ENCODE measurements at regions not wholly inside any gene's neighbourhood (a gene's known extent, or its start where the extent isn't known, plus 50 kb on each side); places are given as distances from the start of the nearest gene placed in this dataset.

- ChIA-PET POLR2A (ENCODE audit: unreplicated experiment) (no interaction called here), CTCF (no interaction called here)
- Histone ChIP-seq H3K4me1 (replicated peaks; ENCODE audit: insufficient read depth) (no peaks in the 10 kb centered on the region), H4K20me1 (ENCODE audit: insufficient read depth) (no peaks in the 10 kb centered on the region), H3K27ac (no peak overlapping the region), H3K9me3 (ENCODE audit: insufficient read depth, low read depth) (no peaks in the 10 kb centered on the region), H3K27me3 (ENCODE audit: insufficient read depth, low read depth) (peaks cover 83% of the 10 kb centered on the region), H3K4me2 (no peak overlapping the region), H3F3A (ENCODE audit: insufficient read depth, low read depth) (no peaks in the 10 kb centered on the region), H3K4me3 (no peak overlapping the region), H3K79me2 (ENCODE audit: low read depth) (no peaks in the 10 kb centered on the region), H3K36me3 (ENCODE audit: low read depth) (no peaks in the 10 kb centered on the region), H3K9me2 (ENCODE audit: insufficient read depth) (no peaks in the 10 kb centered on the region), H2AFZ (no peak overlapping the region)
- intact Hi-C loops (cut with micrococcal nuclease; ENCODE audit: unreplicated experiment): no loop called here
- DNase-seq: no peak
- no peak for TF ChIP-seq CTCF (conservative IDR thresholded peaks at IDR 0.05)
- no peak for TF ChIP-seq EZH2 (IDR thresholded peaks at IDR 0.05; ENCODE audit: low read depth)
- no TSS peak for BruUV-seq (replicated peaks)
Observed at GRCh38 chr14:104320611-104321086, 182.3 kb downstream of the KIF26A start.

DNA sequence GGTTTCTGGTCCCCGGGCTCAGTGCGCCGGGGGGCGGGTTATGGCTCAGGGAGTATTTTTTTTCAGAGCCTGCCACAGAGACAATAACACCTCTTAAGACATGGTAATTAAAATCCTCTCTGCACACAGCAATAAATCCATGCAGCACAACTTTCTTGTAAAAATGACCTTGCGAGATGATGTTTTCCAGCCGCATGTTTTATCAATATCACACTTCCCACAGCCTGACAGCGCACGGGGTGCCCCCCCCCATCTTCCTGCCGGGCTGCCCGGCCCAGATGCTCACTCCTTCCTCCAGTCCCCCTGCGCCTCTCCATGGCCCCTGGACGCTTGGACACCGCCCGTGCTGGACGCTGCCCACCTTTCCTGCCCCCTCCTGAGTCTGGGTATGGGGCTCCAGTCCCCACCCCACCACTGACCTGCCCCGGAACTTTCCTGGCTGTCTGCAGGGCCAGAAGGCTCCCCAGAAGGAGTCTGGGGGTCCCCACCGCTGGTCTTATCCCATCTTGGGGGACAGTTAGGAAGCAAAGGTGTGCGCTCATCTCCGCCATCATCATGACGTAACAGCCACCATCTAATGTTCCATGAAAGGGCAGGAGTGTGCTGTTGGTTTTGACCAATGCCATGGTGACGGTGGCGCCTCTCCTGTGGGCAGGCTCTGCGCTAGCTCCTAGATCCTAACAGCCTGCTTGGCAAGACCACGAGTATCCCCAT lies 182.9 kb downstream of the KIF26A start:
- TF ChIP-seq CTCF (conservative IDR thresholded peaks at IDR 0.05): no peak
- TF ChIP-seq EZH2 (IDR thresholded peaks at IDR 0.05; ENCODE audit: low read depth): no peak
- BruUV-seq (replicated peaks): no TSS peak
- intact Hi-C loops (cut with micrococcal nuclease; ENCODE audit: unreplicated experiment): no loop called here

GRCh38 chr14:104321802-104322130 lies 183.4 kb downstream of the KIF26A start:
- POLR2A ChIA-PET (ENCODE audit: unreplicated experiment): no interaction called here

More for the DNA sequence above, 182.9 kb downstream of the KIF26A start:
- Histone ChIP-seq H4K20me1 (ENCODE audit: insufficient read depth) (no peaks in the 10 kb centered on the region), H3K4me2 (no peak overlapping the region), H3K36me3 (ENCODE audit: low read depth) (no peaks in the 10 kb centered on the region), H3K4me3 (no peak overlapping the region), H3K9me2 (ENCODE audit: insufficient read depth) (no peaks in the 10 kb centered on the region), H3K9me3 (ENCODE audit: insufficient read depth, low read depth) (no peaks in the 10 kb centered on the region), H2AFZ (no peak overlapping the region), H3K79me2 (ENCODE audit: low read depth) (no peaks in the 10 kb centered on the region), H3F3A (ENCODE audit: insufficient read depth, low read depth) (no peaks in the 10 kb centered on the region), H3K27ac (no peak overlapping the region), H3K27me3 (ENCODE audit: insufficient read depth, low read depth) (peaks cover 80% of the 10 kb centered on the region), H3K4me1 (replicated peaks; ENCODE audit: insufficient read depth) (no peaks in the 10 kb centered on the region)
- ChIA-PET POLR2A (ENCODE audit: unreplicated experiment) (no interaction called here), CTCF (no interaction called here)
- no peak for DNase-seq

More at GRCh38 chr14:104321802-104322130, 183.4 kb downstream of the KIF26A start:
- Histone ChIP-seq H2AFZ (no peak overlapping the region), H3K4me1 (replicated peaks; ENCODE audit: insufficient read depth) (no peaks in the 10 kb centered on the region), H3K4me3 (no peak overlapping the region), H3K9me2 (ENCODE audit: insufficient read depth) (no peaks in the 10 kb centered on the region), H3K27ac (no peak overlapping the region), H3K4me2 (no peak overlapping the region), H3K9me3 (ENCODE audit: insufficient read depth, low read depth) (no peaks in the 10 kb centered on the region), H3K79me2 (ENCODE audit: low read depth) (no peaks in the 10 kb centered on the region), H3K27me3 (ENCODE audit: insufficient read depth, low read depth) (peaks cover 82% of the 10 kb centered on the region), H3F3A (ENCODE audit: insufficient read depth, low read depth) (no peaks in the 10 kb centered on the region), H3K36me3 (ENCODE audit: low read depth) (no peaks in the 10 kb centered on the region), H4K20me1 (ENCODE audit: insufficient read depth) (no peaks in the 10 kb centered on the region)
- BruUV-seq (replicated peaks): no TSS peak
- intact Hi-C loops (cut with micrococcal nuclease; ENCODE audit: unreplicated experiment): no loop called here
- no peak for DNase-seq
- CTCF ChIA-PET: no interaction called here
- TF ChIP-seq EZH2 (IDR thresholded peaks at IDR 0.05; ENCODE audit: low read depth) (no peak), CTCF (conservative IDR thresholded peaks at IDR 0.05) (no peak)
